ENCODE measurements at regions not wholly inside any gene's neighbourhood (a gene's known extent, or its start where the extent isn't known, plus 50 kb on each side); places are given as distances from the start of the nearest gene placed in this dataset.

DNA sequence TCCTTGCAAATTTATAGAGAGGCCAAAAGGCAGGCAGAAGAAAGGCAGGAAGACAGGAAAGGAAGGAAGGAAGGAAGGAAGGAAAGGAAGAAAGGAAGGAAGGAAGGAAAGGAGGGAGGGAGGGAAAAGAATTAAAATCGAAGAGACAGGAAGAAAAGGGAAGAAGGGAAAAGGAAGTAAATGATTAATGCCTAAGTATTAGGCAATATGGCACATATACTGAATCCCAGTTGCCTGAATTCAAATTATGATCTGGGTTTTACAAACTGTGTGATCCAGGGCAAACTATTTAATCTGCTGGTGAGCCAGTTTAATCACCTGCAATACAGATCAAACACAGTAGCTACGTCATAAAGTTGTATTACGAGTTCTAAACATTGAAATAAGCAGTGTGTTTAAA, 983.6 kb downstream of the FLRT2 start:
- Mint-ChIP-seq H3K36me3 (ENCODE audit: unreplicated experiment) (no peaks in the 10 kb centered on the region), H3K4me3 (ENCODE audit: unreplicated experiment) (no peak overlapping the region), H3K4me1 (ENCODE audit: unreplicated experiment) (no peaks in the 10 kb centered on the region), H3K27me3 (ENCODE audit: unreplicated experiment) (no peaks in the 10 kb centered on the region), H3K9me3 (ENCODE audit: unreplicated experiment) (no peaks in the 10 kb centered on the region), H3K27ac (ENCODE audit: unreplicated experiment) (peak overlapping the region; percentile 5)
- TF ChIP-seq, protein P1, sequence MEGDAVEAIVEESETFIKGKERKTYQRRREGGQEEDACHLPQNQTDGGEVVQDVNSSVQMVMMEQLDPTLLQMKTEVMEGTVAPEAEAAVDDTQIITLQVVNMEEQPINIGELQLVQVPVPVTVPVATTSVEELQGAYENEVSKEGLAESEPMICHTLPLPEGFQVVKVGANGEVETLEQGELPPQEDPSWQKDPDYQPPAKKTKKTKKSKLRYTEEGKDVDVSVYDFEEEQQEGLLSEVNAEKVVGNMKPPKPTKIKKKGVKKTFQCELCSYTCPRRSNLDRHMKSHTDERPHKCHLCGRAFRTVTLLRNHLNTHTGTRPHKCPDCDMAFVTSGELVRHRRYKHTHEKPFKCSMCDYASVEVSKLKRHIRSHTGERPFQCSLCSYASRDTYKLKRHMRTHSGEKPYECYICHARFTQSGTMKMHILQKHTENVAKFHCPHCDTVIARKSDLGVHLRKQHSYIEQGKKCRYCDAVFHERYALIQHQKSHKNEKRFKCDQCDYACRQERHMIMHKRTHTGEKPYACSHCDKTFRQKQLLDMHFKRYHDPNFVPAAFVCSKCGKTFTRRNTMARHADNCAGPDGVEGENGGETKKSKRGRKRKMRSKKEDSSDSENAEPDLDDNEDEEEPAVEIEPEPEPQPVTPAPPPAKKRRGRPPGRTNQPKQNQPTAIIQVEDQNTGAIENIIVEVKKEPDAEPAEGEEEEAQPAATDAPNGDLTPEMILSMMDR (IDR thresholded peaks at IDR 0.05), result no peak
- no peak for DNase-seq (ENCODE audit: extremely low spot score, unreplicated experiment)

GRCh38 chr14:86513056-86513455, 983.1 kb downstream of the FLRT2 start:
- Mint-ChIP-seq H3K27ac (ENCODE audit: unreplicated experiment) (no peak overlapping the region), H3K27me3 (ENCODE audit: unreplicated experiment) (no peaks in the 10 kb centered on the region), H3K4me3 (ENCODE audit: unreplicated experiment) (no peak overlapping the region), H3K4me1 (ENCODE audit: unreplicated experiment) (no peaks in the 10 kb centered on the region), H3K9me3 (ENCODE audit: unreplicated experiment) (no peaks in the 10 kb centered on the region), H3K36me3 (ENCODE audit: unreplicated experiment) (no peaks in the 10 kb centered on the region)
- DNase-seq (ENCODE audit: extremely low spot score, unreplicated experiment), result no peak
- TF ChIP-seq, protein P1 (IDR thresholded peaks at IDR 0.05), result no peak

- no peak overlapping the region for H3K4me3 Mint-ChIP-seq (ENCODE audit: unreplicated experiment)
- H3K4me1 Mint-ChIP-seq (ENCODE audit: unreplicated experiment), result no peaks in the 10 kb centered on the region
- H3K36me3 Mint-ChIP-seq (ENCODE audit: unreplicated experiment), result no peaks in the 10 kb centered on the region
- no peaks in the 10 kb centered on the region for H3K9me3 Mint-ChIP-seq (ENCODE audit: unreplicated experiment)
- no peaks in the 10 kb centered on the region for H3K27me3 Mint-ChIP-seq (ENCODE audit: unreplicated experiment)
- DNase-seq (ENCODE audit: extremely low spot score, unreplicated experiment), result no peak
- H3K27ac Mint-ChIP-seq (ENCODE audit: unreplicated experiment), result no peak overlapping the region
- TF ChIP-seq, protein P1 (IDR thresholded peaks at IDR 0.05), result no peak
Measured at GRCh38 chr14:86510491-86510890, 980.5 kb downstream of the FLRT2 start.

DNA sequence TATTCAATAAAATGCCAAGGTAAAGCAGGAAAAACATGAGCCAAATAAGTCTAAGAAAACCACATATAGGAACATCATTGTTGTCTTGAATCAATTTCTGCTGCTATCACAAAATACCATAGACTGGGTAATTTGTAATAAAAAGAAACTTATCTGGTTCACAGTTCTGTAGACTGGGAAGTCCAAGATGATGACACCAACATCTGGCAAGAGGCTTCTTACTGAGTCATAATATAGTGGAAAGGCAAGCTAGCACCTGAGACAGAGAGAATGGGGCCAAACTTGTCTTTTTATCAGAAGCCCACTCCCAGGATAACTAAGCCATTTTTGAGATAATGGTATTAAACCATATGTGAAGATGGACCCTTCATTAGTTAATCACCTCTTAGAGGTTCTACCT, 975.9 kb downstream of the FLRT2 start:
- TF ChIP-seq, protein P1 (IDR thresholded peaks at IDR 0.05), result no peak
- no peaks in the 10 kb centered on the region for H3K27me3 Mint-ChIP-seq (ENCODE audit: unreplicated experiment)
- no peak for DNase-seq (ENCODE audit: extremely low spot score, unreplicated experiment)
- no peak overlapping the region for H3K4me3 Mint-ChIP-seq (ENCODE audit: unreplicated experiment)
- no peaks in the 10 kb centered on the region for H3K4me1 Mint-ChIP-seq (ENCODE audit: unreplicated experiment)
- H3K27ac Mint-ChIP-seq (ENCODE audit: unreplicated experiment), result no peak overlapping the region
- H3K9me3 Mint-ChIP-seq (ENCODE audit: unreplicated experiment), result no peaks in the 10 kb centered on the region
- no peaks in the 10 kb centered on the region for H3K36me3 Mint-ChIP-seq (ENCODE audit: unreplicated experiment)

DNA sequence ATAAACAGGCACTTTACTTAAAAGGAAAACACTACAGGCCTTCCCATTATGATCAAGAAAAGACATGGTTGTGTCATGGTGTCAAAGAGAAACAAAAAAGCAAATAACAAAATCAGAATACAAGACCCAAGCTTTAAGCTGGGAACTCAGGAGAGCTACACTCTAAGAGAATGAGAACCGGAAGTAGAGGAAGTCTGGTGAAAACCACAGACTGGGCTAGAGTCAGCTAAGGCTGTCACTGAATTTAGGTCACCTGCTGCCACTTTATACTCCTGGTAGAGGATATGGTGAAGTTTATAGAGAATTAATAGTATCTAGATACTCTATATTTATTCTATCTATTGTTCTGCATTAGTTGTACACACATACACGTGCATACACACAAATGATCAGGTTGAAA, 971.7 kb downstream of the FLRT2 start:
- TF ChIP-seq, protein P1 (IDR thresholded peaks at IDR 0.05), result no peak
- Mint-ChIP-seq H3K4me3 (ENCODE audit: unreplicated experiment) (no peak overlapping the region), H3K27me3 (ENCODE audit: unreplicated experiment) (no peaks in the 10 kb centered on the region), H3K4me1 (ENCODE audit: unreplicated experiment) (no peaks in the 10 kb centered on the region), H3K27ac (ENCODE audit: unreplicated experiment) (no peak overlapping the region), H3K36me3 (ENCODE audit: unreplicated experiment) (no peaks in the 10 kb centered on the region), H3K9me3 (ENCODE audit: unreplicated experiment) (peaks cover 3% of the 10 kb centered on the region)
- DNase-seq (ENCODE audit: extremely low spot score, unreplicated experiment), result no peak

Measured in osteocyte (in vitro differentiated cells).